ENCODE measurements at regions not wholly inside any gene's neighbourhood (a gene's known extent, or its start where the extent isn't known, plus 50 kb on each side); places are given as distances from the start of the nearest gene placed in this dataset.

- 10 to 15% methylated on average over 2 of the region's 2 CpGs for WGBS, 2 donors
These were observed 134.2 kb downstream of the PWWP3B start for GRCh38 chrX:106302304-106302703.

GRCh38 chrX:106306391-106306947 lies 138.4 kb downstream of the PWWP3B start:
- 86 to 90% methylated on average over 7 of the region's 7 CpGs for WGBS, 2 donors
- no peak for TF ChIP-seq POLR2A (IDR thresholded peaks at IDR 0.05)
- no peak for TF ChIP-seq CTCF (IDR thresholded peaks at IDR 0.05)
- DNase-seq (no peak), ATAC-seq (no peak)
- no peaks in the 10 kb centered on the region for H3K36me3 ChIP-seq (replicated peaks in 1 of 2; ENCODE audit: insufficient read depth in 1 of 2, low read depth in 2 of 2)
- no peak overlapping the region for H3K27ac ChIP-seq
- no peaks in the 10 kb centered on the region for H3K27me3 ChIP-seq
- H3K9me3 ChIP-seq, result no peaks in the 10 kb centered on the region
- no peaks in the 10 kb centered on the region for H3K4me1 ChIP-seq
- no peak overlapping the region for H3K4me3 ChIP-seq
- intact Hi-C loops (cut with DNase I), result no loop called here

More at GRCh38 chrX:106302304-106302703, 134.2 kb downstream of the PWWP3B start:
- TF ChIP-seq POLR2A (IDR thresholded peaks at IDR 0.05) (no peak), CTCF (IDR thresholded peaks at IDR 0.05) (no peak)
- DNase-seq, result peak in 3 of 4 donors; percentile 11 to 13 (median 12)
- H3K4me1 ChIP-seq, result no peaks in the 10 kb centered on the region
- no peaks in the 10 kb centered on the region for H3K27me3 ChIP-seq
- H3K9me3 ChIP-seq, result no peaks in the 10 kb centered on the region
- H3K4me3 ChIP-seq, result no peak overlapping the region
- H3K36me3 ChIP-seq (replicated peaks in 1 of 2; ENCODE audit: insufficient read depth in 1 of 2, low read depth in 2 of 2), result no peaks in the 10 kb centered on the region
- ATAC-seq, result peak; percentile 47
- intact Hi-C loops (cut with DNase I), result no loop called here
- H3K27ac ChIP-seq, result no peak overlapping the region

- ATAC-seq (no peak), DNase-seq (no peak)
- Histone ChIP-seq H3K36me3 (replicated peaks in 1 of 2; ENCODE audit: insufficient read depth in 1 of 2, low read depth in 2 of 2) (no peaks in the 10 kb centered on the region), H3K27me3 (no peaks in the 10 kb centered on the region), H3K9me3 (no peaks in the 10 kb centered on the region), H3K4me1 (no peaks in the 10 kb centered on the region), H3K27ac (no peak overlapping the region), H3K4me3 (no peak overlapping the region)
- TF ChIP-seq POLR2A (IDR thresholded peaks at IDR 0.05) (no peak), CTCF (IDR thresholded peaks at IDR 0.05) (no peak)
- intact Hi-C loops (cut with DNase I), result no loop called here
These were observed 155.3 kb downstream of the PWWP3B start for GRCh38 chrX:106323357-106323756.

GRCh38 chrX:106331606-106332005 lies 163.5 kb downstream of the PWWP3B start:
- intact Hi-C loops (cut with DNase I), result no loop called here
- no peaks in the 10 kb centered on the region for H3K36me3 ChIP-seq (replicated peaks in 1 of 2; ENCODE audit: insufficient read depth in 1 of 2, low read depth in 2 of 2)
- WGBS, 2 donors, result 57 to 58% methylated on average over 3 of the region's 3 CpGs
- no peak for DNase-seq
- no peak overlapping the region for H3K4me3 ChIP-seq
- TF ChIP-seq POLR2A (IDR thresholded peaks at IDR 0.05), result no peak
- TF ChIP-seq CTCF (IDR thresholded peaks at IDR 0.05), result no peak
- ATAC-seq, result no peak
- no peaks in the 10 kb centered on the region for H3K4me1 ChIP-seq
- H3K27me3 ChIP-seq, result no peaks in the 10 kb centered on the region
- H3K9me3 ChIP-seq, result no peaks in the 10 kb centered on the region
- no peak overlapping the region for H3K27ac ChIP-seq

- no peak for ATAC-seq
- no peak overlapping the region for H3K27ac ChIP-seq
- no peak for DNase-seq
- H3K27me3 ChIP-seq, result no peaks in the 10 kb centered on the region
- intact Hi-C loops (cut with DNase I), result no loop called here
- no peak overlapping the region for H3K4me3 ChIP-seq
- no peaks in the 10 kb centered on the region for H3K36me3 ChIP-seq (replicated peaks in 1 of 2; ENCODE audit: insufficient read depth in 1 of 2, low read depth in 2 of 2)
- H3K9me3 ChIP-seq, result no peaks in the 10 kb centered on the region
- TF ChIP-seq POLR2A (IDR thresholded peaks at IDR 0.05), result no peak
- TF ChIP-seq CTCF (IDR thresholded peaks at IDR 0.05), result no peak
- WGBS, 2 donors, result 34 to 39% methylated on average over 3 of the region's 3 CpGs
- H3K4me1 ChIP-seq, result no peaks in the 10 kb centered on the region
These were observed 173.7 kb downstream of the PWWP3B start for GRCh38 chrX:106341823-106342222.

All from body of pancreas (tissue), 4 donors.